ENCODE measurements at regions not wholly inside any gene's neighbourhood (a gene's known extent, or its start where the extent isn't known, plus 50 kb on each side); places are given as distances from the start of the nearest gene placed in this dataset.

DNA sequence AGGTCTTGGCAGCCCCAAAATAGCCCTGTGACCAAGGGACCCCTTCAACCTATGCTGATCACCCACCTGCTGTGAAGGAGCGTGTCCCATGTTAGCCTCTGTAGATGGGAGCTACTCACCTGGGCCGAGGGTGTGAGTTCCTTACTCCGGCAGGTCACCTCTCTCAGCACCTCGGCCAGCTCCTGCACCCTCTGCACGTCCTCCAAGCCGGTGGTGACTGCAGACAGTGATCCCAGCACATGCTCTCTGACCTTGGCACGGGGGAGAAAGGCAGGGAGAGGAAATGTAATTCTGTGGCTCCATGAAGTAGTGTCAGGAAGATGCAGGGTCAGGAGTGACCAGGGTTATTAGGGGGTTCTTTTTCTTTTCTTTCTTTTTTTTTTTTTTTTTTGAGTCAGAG is 67.7 kb upstream of the BCO1 start:
- TF ChIP-seq EZH2phosphoT487 (IDR thresholded peaks at IDR 0.05; ENCODE audit: insufficient read depth, low read depth): no peak
- no peak for TF ChIP-seq EZH2 (IDR thresholded peaks at IDR 0.05; ENCODE audit: insufficient read depth, poor library complexity, severe bottlenecking)

Data from GM23248 (cell line).